ENCODE measurements at regions not wholly inside any gene's neighbourhood (a gene's known extent, or its start where the extent isn't known, plus 50 kb on each side); places are given as distances from the start of the nearest gene placed in this dataset.

GRCh38 chr13:50104493-50104892 lies 89.2 kb downstream of the KCNRG start:
- no peaks in the 10 kb centered on the region for H3K27me3 ChIP-seq (ENCODE audit: control insufficient read depth, insufficient read depth, low read length)
- no peaks in the 10 kb centered on the region for H3K36me3 ChIP-seq (ENCODE audit: control insufficient read depth, insufficient read depth, low read length)
- no peak overlapping the region for H3K27ac ChIP-seq (ENCODE audit: low read depth, low read length)
- H3K9ac ChIP-seq (ENCODE audit: low read depth, low read length) = no peak overlapping the region
- peaks cover 29% of the 10 kb centered on the region for H3K4me1 ChIP-seq (ENCODE audit: control insufficient read depth, insufficient read depth, low read length)
- no peaks in the 10 kb centered on the region for H3K9me3 ChIP-seq (ENCODE audit: control insufficient read depth, insufficient read depth, low read length)
- no peak overlapping the region for H3K4me3 ChIP-seq (ENCODE audit: low read depth, low read length)

GRCh38 chr13:50106559-50106958 lies 91.3 kb downstream of the KCNRG start:
- Histone ChIP-seq H3K4me3 (ENCODE audit: low read depth, low read length) (no peak overlapping the region), H3K9me3 (ENCODE audit: control insufficient read depth, insufficient read depth, low read length) (no peaks in the 10 kb centered on the region), H3K27ac (ENCODE audit: low read depth, low read length) (no peak overlapping the region), H3K9ac (ENCODE audit: low read depth, low read length) (no peak overlapping the region), H3K27me3 (ENCODE audit: control insufficient read depth, insufficient read depth, low read length) (no peaks in the 10 kb centered on the region), H3K36me3 (ENCODE audit: control insufficient read depth, insufficient read depth, low read length) (no peaks in the 10 kb centered on the region), H3K4me1 (ENCODE audit: control insufficient read depth, insufficient read depth, low read length) (peaks cover 29% of the 10 kb centered on the region)

GRCh38 chr13:50107205-50107604 lies 92.0 kb downstream of the KCNRG start:
- H3K27ac ChIP-seq (ENCODE audit: low read depth, low read length) = no peak overlapping the region
- H3K9ac ChIP-seq (ENCODE audit: low read depth, low read length) = no peak overlapping the region
- no peaks in the 10 kb centered on the region for H3K27me3 ChIP-seq (ENCODE audit: control insufficient read depth, insufficient read depth, low read length)
- H3K9me3 ChIP-seq (ENCODE audit: control insufficient read depth, insufficient read depth, low read length) = no peaks in the 10 kb centered on the region
- peaks cover 29% of the 10 kb centered on the region for H3K4me1 ChIP-seq (ENCODE audit: control insufficient read depth, insufficient read depth, low read length)
- no peaks in the 10 kb centered on the region for H3K36me3 ChIP-seq (ENCODE audit: control insufficient read depth, insufficient read depth, low read length)
- H3K4me3 ChIP-seq (ENCODE audit: low read depth, low read length) = no peak overlapping the region

DNA sequence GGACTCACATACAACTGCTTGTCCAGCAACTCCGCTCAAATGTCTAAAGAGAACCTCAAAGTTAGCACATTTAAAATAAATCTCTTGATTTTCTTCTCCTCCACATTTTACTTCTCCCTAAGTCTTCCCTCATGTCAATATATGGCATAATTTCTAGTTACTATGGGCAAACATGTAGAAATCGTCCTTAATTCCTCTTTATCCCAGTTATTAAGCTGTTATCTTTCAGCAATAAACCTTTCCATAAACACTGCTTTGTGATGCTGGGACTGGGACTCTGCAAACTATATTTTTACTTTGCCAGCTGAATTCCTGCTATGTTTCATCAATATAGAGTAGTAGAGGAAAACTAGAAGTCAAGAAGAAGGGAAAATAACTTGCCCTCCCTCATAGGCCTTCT lies 99.7 kb downstream of the KCNRG start:
- H3K4me3 ChIP-seq (ENCODE audit: low read depth, low read length) = no peak overlapping the region
- no peaks in the 10 kb centered on the region for H3K4me1 ChIP-seq (ENCODE audit: control insufficient read depth, insufficient read depth, low read length)
- H3K9me3 ChIP-seq (ENCODE audit: control insufficient read depth, insufficient read depth, low read length) = no peaks in the 10 kb centered on the region

GRCh38 chr13:50115695-50116094 lies 100.5 kb downstream of the KCNRG start:
- Histone ChIP-seq H3K9me3 (ENCODE audit: control insufficient read depth, insufficient read depth, low read length) (no peaks in the 10 kb centered on the region), H3K27me3 (ENCODE audit: control insufficient read depth, insufficient read depth, low read length) (peaks cover 15% of the 10 kb centered on the region), H3K4me3 (ENCODE audit: low read depth, low read length) (no peak overlapping the region), H3K27ac (ENCODE audit: low read depth, low read length) (no peak overlapping the region), H3K9ac (ENCODE audit: low read depth, low read length) (no peak overlapping the region), H3K36me3 (ENCODE audit: control insufficient read depth, insufficient read depth, low read length) (no peaks in the 10 kb centered on the region), H3K4me1 (ENCODE audit: control insufficient read depth, insufficient read depth, low read length) (no peaks in the 10 kb centered on the region)

More for the DNA sequence above, 99.7 kb downstream of the KCNRG start:
- no peak overlapping the region for H3K9ac ChIP-seq (ENCODE audit: low read depth, low read length)
- peaks cover 8% of the 10 kb centered on the region for H3K27me3 ChIP-seq (ENCODE audit: control insufficient read depth, insufficient read depth, low read length)
- H3K36me3 ChIP-seq (ENCODE audit: control insufficient read depth, insufficient read depth, low read length) = no peaks in the 10 kb centered on the region
- no peak overlapping the region for H3K27ac ChIP-seq (ENCODE audit: low read depth, low read length)

GRCh38 chr13:50116430-50116973 lies 101.3 kb downstream of the KCNRG start:
- H3K27ac ChIP-seq (ENCODE audit: low read depth, low read length) = no peak overlapping the region
- no peaks in the 10 kb centered on the region for H3K36me3 ChIP-seq (ENCODE audit: control insufficient read depth, insufficient read depth, low read length)
- H3K9ac ChIP-seq (ENCODE audit: low read depth, low read length) = no peak overlapping the region
- no peak overlapping the region for H3K4me3 ChIP-seq (ENCODE audit: low read depth, low read length)
- peaks cover 23% of the 10 kb centered on the region for H3K27me3 ChIP-seq (ENCODE audit: control insufficient read depth, insufficient read depth, low read length)
- H3K9me3 ChIP-seq (ENCODE audit: control insufficient read depth, insufficient read depth, low read length) = no peaks in the 10 kb centered on the region
- H3K4me1 ChIP-seq (ENCODE audit: control insufficient read depth, insufficient read depth, low read length) = peaks cover 2% of the 10 kb centered on the region

GRCh38 chr13:50119591-50119990 lies 104.3 kb downstream of the KCNRG start:
- no peaks in the 10 kb centered on the region for H3K36me3 ChIP-seq (ENCODE audit: control insufficient read depth, insufficient read depth, low read length)
- no peak overlapping the region for H3K9ac ChIP-seq (ENCODE audit: low read depth, low read length)
- no peak overlapping the region for H3K4me3 ChIP-seq (ENCODE audit: low read depth, low read length)
- no peak overlapping the region for H3K27ac ChIP-seq (ENCODE audit: low read depth, low read length)
- H3K27me3 ChIP-seq (ENCODE audit: control insufficient read depth, insufficient read depth, low read length) = peaks cover 48% of the 10 kb centered on the region
- H3K4me1 ChIP-seq (ENCODE audit: control insufficient read depth, insufficient read depth, low read length) = peaks cover 24% of the 10 kb centered on the region
- no peaks in the 10 kb centered on the region for H3K9me3 ChIP-seq (ENCODE audit: control insufficient read depth, insufficient read depth, low read length)

DNA sequence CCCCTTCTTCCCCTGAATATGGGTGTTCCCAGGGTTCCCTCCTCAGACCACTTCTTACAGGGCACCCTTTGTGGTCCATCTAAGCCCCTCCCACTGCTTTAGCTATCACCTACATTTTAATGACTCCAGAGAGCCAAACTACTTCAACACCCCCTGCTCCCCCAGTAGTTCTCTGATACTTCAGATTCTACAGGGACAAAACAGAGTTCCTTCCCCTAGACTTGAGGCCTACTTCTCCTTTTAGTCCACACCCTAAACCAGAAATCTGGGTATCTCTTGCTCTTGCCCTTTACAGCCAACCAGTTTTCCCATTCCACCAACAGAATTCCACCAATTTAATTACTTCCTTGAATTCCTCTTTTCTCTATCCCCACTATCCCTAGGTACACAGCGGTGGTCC lies 107.2 kb downstream of the KCNRG start:
- Histone ChIP-seq H3K9ac (ENCODE audit: low read depth, low read length) (no peak overlapping the region), H3K27ac (ENCODE audit: low read depth, low read length) (no peak overlapping the region), H3K27me3 (ENCODE audit: control insufficient read depth, insufficient read depth, low read length) (peaks cover 66% of the 10 kb centered on the region), H3K4me3 (ENCODE audit: low read depth, low read length) (no peak overlapping the region), H3K9me3 (ENCODE audit: control insufficient read depth, insufficient read depth, low read length) (no peaks in the 10 kb centered on the region), H3K4me1 (ENCODE audit: control insufficient read depth, insufficient read depth, low read length) (peaks cover 36% of the 10 kb centered on the region), H3K36me3 (ENCODE audit: control insufficient read depth, insufficient read depth, low read length) (no peaks in the 10 kb centered on the region)

GRCh38 chr13:50123002-50123401 lies 107.8 kb downstream of the KCNRG start:
- Histone ChIP-seq H3K36me3 (ENCODE audit: control insufficient read depth, insufficient read depth, low read length) (no peaks in the 10 kb centered on the region), H3K4me3 (ENCODE audit: low read depth, low read length) (peak overlapping the region; percentile 84; the same call in 1 of the 2 replicates), H3K27ac (ENCODE audit: low read depth, low read length) (no peak overlapping the region), H3K9me3 (ENCODE audit: control insufficient read depth, insufficient read depth, low read length) (no peaks in the 10 kb centered on the region), H3K27me3 (ENCODE audit: control insufficient read depth, insufficient read depth, low read length) (peaks cover 72% of the 10 kb centered on the region), H3K9ac (ENCODE audit: low read depth, low read length) (no peak overlapping the region), H3K4me1 (ENCODE audit: control insufficient read depth, insufficient read depth, low read length) (peaks cover 40% of the 10 kb centered on the region)

DNA sequence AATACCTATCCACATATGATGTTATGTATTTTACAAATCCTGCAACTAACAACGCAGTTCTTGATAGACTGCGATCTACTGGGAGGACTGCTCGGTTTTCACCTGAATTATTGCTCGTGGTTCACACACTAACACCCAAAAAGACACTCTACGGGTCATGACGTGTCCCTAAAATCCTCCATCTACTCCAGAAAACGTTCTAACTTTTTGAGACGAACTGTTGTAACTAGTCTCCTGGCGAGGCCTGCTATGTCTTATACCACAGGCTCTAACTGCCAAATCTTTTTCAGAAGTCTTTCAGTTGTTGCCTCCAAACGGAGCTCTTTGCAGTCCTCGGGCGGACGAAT lies 108.2 kb downstream of the KCNRG start:
- Histone ChIP-seq H3K4me3 (ENCODE audit: low read depth, low read length) (peak overlapping the region; percentile 84), H3K4me1 (ENCODE audit: control insufficient read depth, insufficient read depth, low read length) (peaks cover 45% of the 10 kb centered on the region), H3K27me3 (ENCODE audit: control insufficient read depth, insufficient read depth, low read length) (peaks cover 77% of the 10 kb centered on the region), H3K9me3 (ENCODE audit: control insufficient read depth, insufficient read depth, low read length) (no peaks in the 10 kb centered on the region), H3K36me3 (ENCODE audit: control insufficient read depth, insufficient read depth, low read length) (no peaks in the 10 kb centered on the region), H3K9ac (ENCODE audit: low read depth, low read length) (no peak overlapping the region), H3K27ac (ENCODE audit: low read depth, low read length) (peak overlapping the region; percentile 69)

- Histone ChIP-seq H3K9me3 (ENCODE audit: control insufficient read depth, insufficient read depth, low read length) (no peaks in the 10 kb centered on the region), H3K4me3 (ENCODE audit: low read depth, low read length) (peak overlapping the region; percentile 84), H3K36me3 (ENCODE audit: control insufficient read depth, insufficient read depth, low read length) (no peaks in the 10 kb centered on the region), H3K9ac (ENCODE audit: low read depth, low read length) (peak overlapping the region; percentile 53; the same call in 1 of the 2 replicates), H3K27me3 (ENCODE audit: control insufficient read depth, insufficient read depth, low read length) (peaks cover 82% of the 10 kb centered on the region), H3K27ac (ENCODE audit: low read depth, low read length) (peak overlapping the region; percentile 69), H3K4me1 (ENCODE audit: control insufficient read depth, insufficient read depth, low read length) (peaks cover 49% of the 10 kb centered on the region)
Measured at GRCh38 chr13:50123862-50124535, 108.8 kb downstream of the KCNRG start.

All from HUES48 (cell line).